OCI-LY7 (cell line): ENCODE measurements at regions not wholly inside any gene's neighbourhood (a gene's known extent, or its start where the extent isn't known, plus 50 kb on each side); places are given as distances from the start of the nearest gene placed in this dataset.

Experiments used
- CTCF ChIP-seq: fragments of 200-600 bp; sonication (generic); conservative IDR thresholded peaks from 2 replicates; pipeline ENCODE4 v1.5.1; 2014; ENCODE audit warnings: mild to moderate bottlenecking, antibody characterized with exemption, low read length, moderate library complexity, mixed read lengths
- EZH2phosphoT487 ChIP-seq: fragments of 200-600 bp; sonication (generic); IDR thresholded peaks from 2 replicates; pipeline ENCODE4 v1.6.1; 2018; ENCODE audit warnings: low read depth, borderline replicate concordance, mild to moderate bottlenecking, mixed run types, antibody characterized with exemption, low read length, moderate library complexity, mixed read lengths

- TF ChIP-seq EZH2phosphoT487 (no peak), CTCF (no peak)
Measured at GRCh38 chr14:26382901-26383685, 214.7 kb downstream of the NOVA1 start.
